Activated T-cell treated with anti-CD3 and anti-CD28 coated beads, Interleukin-2, amount 50 U/mL, for 24 hours (primary cell): ENCODE measurements at regions not wholly inside any gene's neighbourhood (a gene's known extent, or its start where the extent isn't known, plus 50 kb on each side); places are given as distances from the start of the nearest gene placed in this dataset.

Source experiments
- DNase-seq: peaks from one replicate; pipeline ENCODE4 v3.0.0-alpha.2; 2020
- H3K27ac Mint-ChIP-seq: 2 replicates; pipeline ENCODE4 v1.8.0; 2020; ENCODE audit warnings: mild to moderate bottlenecking, mixed read lengths
- H3K27me3 Mint-ChIP-seq: 2 replicates; pipeline ENCODE4 v1.8.0; 2020; ENCODE audit warnings: mixed read lengths
- H3K36me3 Mint-ChIP-seq: 2 replicates; pipeline ENCODE4 v1.8.0; 2020; ENCODE audit warnings: low read depth, mixed read lengths
- H3K4me1 Mint-ChIP-seq: 2 replicates; pipeline ENCODE4 v1.8.0; 2020; ENCODE audit warnings: low read depth, mixed read lengths
- H3K4me3 Mint-ChIP-seq: 2 replicates; pipeline ENCODE4 v1.8.0; 2020; ENCODE audit warnings: mild to moderate bottlenecking, moderate library complexity, mixed read lengths
- H3K9me3 Mint-ChIP-seq: 2 replicates; pipeline ENCODE4 v1.8.0; 2020; ENCODE audit warnings: mixed read lengths

- no peak for DNase-seq
- no peaks in the 10 kb centered on the region for H3K27me3 Mint-ChIP-seq
- no peak overlapping the region for H3K27ac Mint-ChIP-seq
- no peaks in the 10 kb centered on the region for H3K4me1 Mint-ChIP-seq
- H3K36me3 Mint-ChIP-seq = no peaks in the 10 kb centered on the region
- peaks cover 22% of the 10 kb centered on the region for H3K9me3 Mint-ChIP-seq
- H3K4me3 Mint-ChIP-seq = no peak overlapping the region
Observed at GRCh38 chr9:10983251-10983650, 370.4 kb upstream of the PTPRD start.

- H3K27ac Mint-ChIP-seq = no peak overlapping the region
- H3K36me3 Mint-ChIP-seq = no peaks in the 10 kb centered on the region
- no peaks in the 10 kb centered on the region for H3K27me3 Mint-ChIP-seq
- no peak overlapping the region for H3K4me3 Mint-ChIP-seq
- H3K9me3 Mint-ChIP-seq = peaks cover 28% of the 10 kb centered on the region
- no peak for DNase-seq
- H3K4me1 Mint-ChIP-seq = no peaks in the 10 kb centered on the region
Observed at GRCh38 chr9:10999646-11000045, 386.8 kb upstream of the PTPRD start.

GRCh38 chr9:11001546-11001945 is 388.7 kb upstream of the PTPRD start:
- Mint-ChIP-seq H3K4me1 (no peaks in the 10 kb centered on the region), H3K27me3 (no peaks in the 10 kb centered on the region), H3K36me3 (no peaks in the 10 kb centered on the region), H3K4me3 (no peak overlapping the region), H3K27ac (no peak overlapping the region), H3K9me3 (peaks cover 27% of the 10 kb centered on the region)
- no peak for DNase-seq

- peaks cover 23% of the 10 kb centered on the region for H3K9me3 Mint-ChIP-seq
- H3K27ac Mint-ChIP-seq = no peak overlapping the region
- DNase-seq = no peak
- no peaks in the 10 kb centered on the region for H3K36me3 Mint-ChIP-seq
- H3K4me3 Mint-ChIP-seq = no peak overlapping the region
- no peaks in the 10 kb centered on the region for H3K27me3 Mint-ChIP-seq
- H3K4me1 Mint-ChIP-seq = no peaks in the 10 kb centered on the region
Observed at GRCh38 chr9:11002705-11003104, 389.9 kb upstream of the PTPRD start.

- Mint-ChIP-seq H3K4me1 (no peaks in the 10 kb centered on the region), H3K36me3 (no peaks in the 10 kb centered on the region), H3K9me3 (peaks cover 30% of the 10 kb centered on the region), H3K4me3 (no peak overlapping the region), H3K27ac (no peak overlapping the region), H3K27me3 (no peaks in the 10 kb centered on the region)
- DNase-seq = no peak
Observed at GRCh38 chr9:11003836-11004235, 391.0 kb upstream of the PTPRD start.

- no peak overlapping the region for H3K27ac Mint-ChIP-seq
- H3K27me3 Mint-ChIP-seq = no peaks in the 10 kb centered on the region
- H3K9me3 Mint-ChIP-seq = peaks cover 23% of the 10 kb centered on the region
- no peaks in the 10 kb centered on the region for H3K36me3 Mint-ChIP-seq
- DNase-seq = no peak
- no peak overlapping the region for H3K4me3 Mint-ChIP-seq
- H3K4me1 Mint-ChIP-seq = no peaks in the 10 kb centered on the region
Observed at GRCh38 chr9:11011696-11012095, 398.9 kb upstream of the PTPRD start.

- no peak overlapping the region for H3K4me3 Mint-ChIP-seq
- H3K36me3 Mint-ChIP-seq = no peaks in the 10 kb centered on the region
- H3K27me3 Mint-ChIP-seq = no peaks in the 10 kb centered on the region
- H3K4me1 Mint-ChIP-seq = no peaks in the 10 kb centered on the region
- H3K27ac Mint-ChIP-seq = no peak overlapping the region
- H3K9me3 Mint-ChIP-seq = peaks cover 11% of the 10 kb centered on the region
- no peak for DNase-seq
Observed at GRCh38 chr9:11016081-11016480, 403.3 kb upstream of the PTPRD start.

- no peak for DNase-seq
- Mint-ChIP-seq H3K27ac (no peak overlapping the region), H3K9me3 (peaks cover 19% of the 10 kb centered on the region), H3K4me1 (no peaks in the 10 kb centered on the region), H3K4me3 (no peak overlapping the region), H3K36me3 (no peaks in the 10 kb centered on the region), H3K27me3 (no peaks in the 10 kb centered on the region)
Observed at GRCh38 chr9:11023201-11023600, 410.4 kb upstream of the PTPRD start.

- Mint-ChIP-seq H3K4me3 (no peak overlapping the region), H3K9me3 (peaks cover 28% of the 10 kb centered on the region), H3K4me1 (no peaks in the 10 kb centered on the region), H3K27ac (no peak overlapping the region), H3K27me3 (no peaks in the 10 kb centered on the region), H3K36me3 (no peaks in the 10 kb centered on the region)
- no peak for DNase-seq
Observed at GRCh38 chr9:11025775-11026174, 413.0 kb upstream of the PTPRD start.

GRCh38 chr9:11038366-11038765 is 425.6 kb upstream of the PTPRD start:
- H3K27ac Mint-ChIP-seq = no peak overlapping the region
- H3K9me3 Mint-ChIP-seq = peaks cover 45% of the 10 kb centered on the region
- no peaks in the 10 kb centered on the region for H3K27me3 Mint-ChIP-seq
- H3K4me3 Mint-ChIP-seq = no peak overlapping the region
- H3K36me3 Mint-ChIP-seq = no peaks in the 10 kb centered on the region
- H3K4me1 Mint-ChIP-seq = no peaks in the 10 kb centered on the region
- no peak for DNase-seq

- DNase-seq = no peak
- Mint-ChIP-seq H3K9me3 (peaks cover 45% of the 10 kb centered on the region), H3K36me3 (no peaks in the 10 kb centered on the region), H3K27ac (no peak overlapping the region), H3K4me1 (no peaks in the 10 kb centered on the region), H3K27me3 (no peaks in the 10 kb centered on the region), H3K4me3 (no peak overlapping the region)
Observed at GRCh38 chr9:11039006-11039405, 426.2 kb upstream of the PTPRD start.

- DNase-seq = no peak
- Mint-ChIP-seq H3K4me3 (no peak overlapping the region), H3K9me3 (peaks cover 21% of the 10 kb centered on the region), H3K36me3 (no peaks in the 10 kb centered on the region), H3K27ac (no peak overlapping the region), H3K4me1 (no peaks in the 10 kb centered on the region), H3K27me3 (no peaks in the 10 kb centered on the region)
Observed at GRCh38 chr9:11045589-11045988, 432.8 kb upstream of the PTPRD start.

- H3K9me3 Mint-ChIP-seq = peaks cover 9% of the 10 kb centered on the region
- H3K4me3 Mint-ChIP-seq = no peak overlapping the region
- no peaks in the 10 kb centered on the region for H3K27me3 Mint-ChIP-seq
- DNase-seq = no peak
- no peaks in the 10 kb centered on the region for H3K36me3 Mint-ChIP-seq
- H3K4me1 Mint-ChIP-seq = no peaks in the 10 kb centered on the region
- H3K27ac Mint-ChIP-seq = no peak overlapping the region
Observed at GRCh38 chr9:11063263-11063662, 450.5 kb upstream of the PTPRD start.

GRCh38 chr9:11064909-11065308 is 452.1 kb upstream of the PTPRD start:
- Mint-ChIP-seq H3K27me3 (no peaks in the 10 kb centered on the region), H3K27ac (no peak overlapping the region), H3K36me3 (no peaks in the 10 kb centered on the region), H3K9me3 (peaks cover 10% of the 10 kb centered on the region), H3K4me1 (no peaks in the 10 kb centered on the region), H3K4me3 (no peak overlapping the region)
- DNase-seq = no peak

- Mint-ChIP-seq H3K9me3 (peaks cover 32% of the 10 kb centered on the region), H3K36me3 (no peaks in the 10 kb centered on the region), H3K27ac (no peak overlapping the region), H3K4me3 (no peak overlapping the region), H3K27me3 (no peaks in the 10 kb centered on the region), H3K4me1 (no peaks in the 10 kb centered on the region)
- DNase-seq = no peak
Observed at GRCh38 chr9:11072176-11072575, 459.4 kb upstream of the PTPRD start.

GRCh38 chr9:11086561-11086960 is 473.8 kb upstream of the PTPRD start:
- Mint-ChIP-seq H3K9me3 (peaks cover 15% of the 10 kb centered on the region), H3K36me3 (no peaks in the 10 kb centered on the region), H3K27ac (no peak overlapping the region), H3K4me3 (no peak overlapping the region), H3K27me3 (no peaks in the 10 kb centered on the region), H3K4me1 (no peaks in the 10 kb centered on the region)
- no peak for DNase-seq
